DND-41 (cell line): ENCODE measurements at regions not wholly inside any gene's neighbourhood (a gene's known extent, or its start where the extent isn't known, plus 50 kb on each side); places are given as distances from the start of the nearest gene placed in this dataset.

Source experiments
- ATAC-seq: fragments of 200-7000 bp; cut with Tn5 transposase; 3 replicates; pipeline ENCODE4 v1.9.1; 2021; ENCODE audit warnings: low read depth; ENCODE audit not compliant: insufficient read depth
- DNase-seq: peaks from one replicate; pipeline ENCODE4 v3.0.0-alpha.2; 2020
- H2AFZ ChIP-seq: 2 replicates; pipeline ENCODE4 v1.6.0; 2012; ENCODE audit warnings: low read depth, low read length
- H3K27ac ChIP-seq: 2 replicates; pipeline ENCODE4 v1.5.1; 2012; ENCODE audit warnings: low read length, inconsistent platforms
- H3K27me3 ChIP-seq: fragments of 200-600 bp; sonication (generic); 2 replicates; pipeline ENCODE4 v1.6.0; 2012; ENCODE audit warnings: low read length, mild to moderate bottlenecking, inconsistent platforms; ENCODE audit not compliant: insufficient read depth, poor library complexity
- H3K36me3 ChIP-seq: 2 replicates; pipeline ENCODE4 v1.5.1; 2012; ENCODE audit warnings: low read length, inconsistent platforms; ENCODE audit not compliant: insufficient read depth
- H3K4me1 ChIP-seq: 2 replicates; pipeline ENCODE4 v1.5.1; 2012; ENCODE audit warnings: mild to moderate bottlenecking, low read length; ENCODE audit not compliant: insufficient read depth
- H3K4me2 ChIP-seq: 2 replicates; pipeline ENCODE4 v1.6.0; 2012; ENCODE audit warnings: mild to moderate bottlenecking, moderate library complexity, low read length, inconsistent platforms; ENCODE audit not compliant: insufficient read depth
- H3K4me3 ChIP-seq, 2 experiments: fragments of 200-600 bp in 1 of 2; shearing (Covaris generic) in 1 of 2; 2 replicates each; pipeline ENCODE4 v1.5.1; 2012 to 2016; ENCODE audit warnings: inconsistent platforms in 2 of 2, low read length in 2 of 2, mild to moderate bottlenecking in 2 of 2, low read depth in 1 of 2, moderate library complexity in 1 of 2
- H3K79me2 ChIP-seq: 2 replicates; pipeline ENCODE4 v1.6.0; 2012; ENCODE audit warnings: low read length, inconsistent platforms; ENCODE audit not compliant: insufficient read depth
- H3K9ac ChIP-seq: 2 replicates; pipeline ENCODE4 v1.6.0; 2012; ENCODE audit warnings: low read depth, mild to moderate bottlenecking, inconsistent platforms, low read length, moderate library complexity
- H3K9me3 ChIP-seq: 2 replicates; pipeline ENCODE4 v1.5.1; 2012; ENCODE audit warnings: low read length, moderate library complexity, mild to moderate bottlenecking, inconsistent platforms; ENCODE audit not compliant: insufficient read depth, severe bottlenecking
- H4K20me1 ChIP-seq: 2 replicates; pipeline ENCODE4 v1.6.0; 2012; ENCODE audit warnings: low read length; ENCODE audit not compliant: insufficient read depth
- CTCF ChIP-seq: IDR thresholded peaks from 2 replicates; pipeline ENCODE4 v1.5.1; 2012; ENCODE audit warnings: borderline replicate concordance, low read length, moderate library complexity, mild to moderate bottlenecking; ENCODE audit not compliant: poor library complexity, severe bottlenecking; ENCODE audit errors: extremely low read depth
- EZH2 ChIP-seq: IDR thresholded peaks from 3 replicates; pipeline ENCODE4 v1.6.1; 2012; ENCODE audit warnings: borderline replicate concordance, low read depth, mild to moderate bottlenecking, moderate library complexity, low read length, inconsistent platforms; ENCODE audit not compliant: severe bottlenecking

- Histone ChIP-seq H4K20me1 (no peaks in the 10 kb centered on the region), H3K9ac (no peak overlapping the region), H3K36me3 (no peaks in the 10 kb centered on the region), H2AFZ (no peak overlapping the region), H3K79me2 (no peaks in the 10 kb centered on the region), H3K9me3 (no peaks in the 10 kb centered on the region), H3K4me1 (peaks cover 7% of the 10 kb centered on the region), H3K27ac (no peak overlapping the region), H3K4me2 (no peak overlapping the region), H3K27me3 (peaks cover 23% of the 10 kb centered on the region), H3K4me3 (no peak overlapping the region)
- DNase-seq: no peak
- TF ChIP-seq CTCF (no peak), EZH2 (no peak)
- no peak for ATAC-seq
Observed at GRCh38 chr2:207475546-207475945, 54.2 kb upstream of the CREB1 start.

GRCh38 chr2:207477896-207478295 lies 51.9 kb upstream of the CREB1 start:
- Histone ChIP-seq H3K27me3 (peaks cover 12% of the 10 kb centered on the region), H4K20me1 (no peaks in the 10 kb centered on the region), H3K9me3 (no peaks in the 10 kb centered on the region), H3K27ac (no peak overlapping the region), H3K4me2 (no peak overlapping the region), H3K4me3 (no peak overlapping the region), H3K36me3 (no peaks in the 10 kb centered on the region), H3K79me2 (no peaks in the 10 kb centered on the region), H2AFZ (no peak overlapping the region), H3K4me1 (peaks cover 7% of the 10 kb centered on the region), H3K9ac (no peak overlapping the region)
- ATAC-seq (no peak), DNase-seq (no peak)
- no peak for TF ChIP-seq CTCF
- TF ChIP-seq EZH2: no peak

GRCh38 chr2:207478572-207478971 lies 51.2 kb upstream of the CREB1 start:
- no peaks in the 10 kb centered on the region for H3K36me3 ChIP-seq
- DNase-seq (no peak), ATAC-seq (no peak)
- peaks cover 12% of the 10 kb centered on the region for H3K27me3 ChIP-seq
- H3K4me1 ChIP-seq: peaks cover 7% of the 10 kb centered on the region
- no peak for TF ChIP-seq EZH2
- no peak for TF ChIP-seq CTCF
- H3K4me2 ChIP-seq: no peak overlapping the region
- H2AFZ ChIP-seq: no peak overlapping the region
- no peaks in the 10 kb centered on the region for H3K79me2 ChIP-seq
- no peak overlapping the region for H3K9ac ChIP-seq
- H3K4me3 ChIP-seq: no peak overlapping the region
- H3K9me3 ChIP-seq: no peaks in the 10 kb centered on the region
- H4K20me1 ChIP-seq: no peaks in the 10 kb centered on the region
- H3K27ac ChIP-seq: no peak overlapping the region
